ENCODE measurements at regions not wholly inside any gene's neighbourhood (a gene's known extent, or its start where the extent isn't known, plus 50 kb on each side); places are given as distances from the start of the nearest gene placed in this dataset.
A peak's percentile ranks its signal among the peaks of the same experiment; 100 is the strongest.

GRCh38 chr1:198809247-198809646 lies 170.4 kb downstream of the PTPRC start:
- H3K27ac Mint-ChIP-seq, result no peak overlapping the region
- no peak for DNase-seq
- peaks cover 5% of the 10 kb centered on the region in 2 donors for H3K36me3 Mint-ChIP-seq (ENCODE audit: insufficient read depth in 2 of 2)
- H3K9me3 Mint-ChIP-seq, result peaks cover 5 to 11% of the 10 kb centered on the region in 2 donors
- no peak overlapping the region for H3K4me3 Mint-ChIP-seq
- ATAC-seq (replicated peaks in 1 of 2), result no peak
- no peaks in the 10 kb centered on the region for H3K4me1 Mint-ChIP-seq (ENCODE audit: low read depth)
- H3K27me3 Mint-ChIP-seq (ENCODE audit: low read depth), result no peaks in the 10 kb centered on the region

GRCh38 chr1:198811449-198811848 lies 172.6 kb downstream of the PTPRC start:
- peaks cover 14 to 21% of the 10 kb centered on the region in 2 donors for H3K9me3 Mint-ChIP-seq
- H3K4me3 Mint-ChIP-seq, result no peak overlapping the region
- peaks cover 9 to 11% of the 10 kb centered on the region in 2 donors for H3K36me3 Mint-ChIP-seq (ENCODE audit: insufficient read depth in 2 of 2)
- H3K27ac Mint-ChIP-seq, result no peak overlapping the region
- no peaks in the 10 kb centered on the region for H3K4me1 Mint-ChIP-seq (ENCODE audit: low read depth)
- ATAC-seq (replicated peaks in 1 of 2) (no peak), DNase-seq (no peak)
- no peaks in the 10 kb centered on the region for H3K27me3 Mint-ChIP-seq (ENCODE audit: low read depth)

GRCh38 chr1:198823626-198824025 lies 184.8 kb downstream of the PTPRC start:
- Mint-ChIP-seq H3K9me3 (no peaks in the 10 kb centered on the region), H3K4me1 (ENCODE audit: low read depth) (no peaks in the 10 kb centered on the region), H3K4me3 (no peak overlapping the region), H3K36me3 (ENCODE audit: insufficient read depth in 2 of 2) (no peaks in the 10 kb centered on the region), H3K27me3 (ENCODE audit: low read depth) (no peaks in the 10 kb centered on the region), H3K27ac (no peak overlapping the region)
- ATAC-seq (replicated peaks in 1 of 2) (no peak), DNase-seq (no peak)

- Mint-ChIP-seq H3K36me3 (ENCODE audit: insufficient read depth in 2 of 2) (no peaks in the 10 kb centered on the region), H3K4me3 (no peak overlapping the region), H3K27ac (no peak overlapping the region), H3K27me3 (ENCODE audit: low read depth) (no peaks in the 10 kb centered on the region), H3K4me1 (ENCODE audit: low read depth) (peaks cover 5% of the 10 kb centered on the region), H3K9me3 (no peaks in the 10 kb centered on the region)
- ATAC-seq (replicated peaks in 1 of 2), result no peak
- no peak for DNase-seq
Measured at GRCh38 chr1:198825254-198825653, 186.4 kb downstream of the PTPRC start.

GRCh38 chr1:198829356-198829755 lies 190.5 kb downstream of the PTPRC start:
- Mint-ChIP-seq H3K4me3 (no peak overlapping the region), H3K27me3 (ENCODE audit: low read depth) (no peaks in the 10 kb centered on the region), H3K4me1 (ENCODE audit: low read depth) (peaks cover 13% of the 10 kb centered on the region), H3K9me3 (no peaks in the 10 kb centered on the region), H3K36me3 (ENCODE audit: insufficient read depth in 2 of 2) (no peaks in the 10 kb centered on the region), H3K27ac (no peak overlapping the region)
- ATAC-seq (replicated peaks in 1 of 2) (no peak), DNase-seq (no peak)

- DNase-seq, result peak in 1 of 2 donors; percentile 3
- no peak overlapping the region for H3K4me3 Mint-ChIP-seq
- no peaks in the 10 kb centered on the region for H3K27me3 Mint-ChIP-seq (ENCODE audit: low read depth)
- H3K27ac Mint-ChIP-seq, result peak overlapping the region; percentile 30
- peaks cover 13% of the 10 kb centered on the region for H3K4me1 Mint-ChIP-seq (ENCODE audit: low read depth)
- H3K9me3 Mint-ChIP-seq, result no peaks in the 10 kb centered on the region
- no peak for ATAC-seq (replicated peaks in 1 of 2)
- no peaks in the 10 kb centered on the region for H3K36me3 Mint-ChIP-seq (ENCODE audit: insufficient read depth in 2 of 2)
Measured at GRCh38 chr1:198829944-198830343, 191.1 kb downstream of the PTPRC start.

GRCh38 chr1:198830412-198830811 lies 191.6 kb downstream of the PTPRC start:
- ATAC-seq (replicated peaks in 1 of 2), result no peak

GRCh38 chr1:198833706-198834503 lies 195.1 kb downstream of the PTPRC start:
- Mint-ChIP-seq H3K36me3 (ENCODE audit: insufficient read depth in 2 of 2) (no peaks in the 10 kb centered on the region), H3K27me3 (ENCODE audit: low read depth) (no peaks in the 10 kb centered on the region), H3K27ac (no peak overlapping the region), H3K4me3 (no peak overlapping the region), H3K4me1 (ENCODE audit: low read depth) (peaks cover 13% of the 10 kb centered on the region), H3K9me3 (no peaks in the 10 kb centered on the region)
- no peak for DNase-seq
- ATAC-seq (replicated peaks in 1 of 2), result no peak

More at GRCh38 chr1:198830412-198830811, 191.6 kb downstream of the PTPRC start:
- Mint-ChIP-seq H3K27me3 (ENCODE audit: low read depth) (no peaks in the 10 kb centered on the region), H3K4me3 (no peak overlapping the region), H3K36me3 (ENCODE audit: insufficient read depth in 2 of 2) (no peaks in the 10 kb centered on the region), H3K27ac (peak overlapping the region; percentile 30), H3K4me1 (ENCODE audit: low read depth) (peaks cover 13% of the 10 kb centered on the region), H3K9me3 (no peaks in the 10 kb centered on the region)
- no peak for DNase-seq

GRCh38 chr1:198837278-198838021 lies 198.6 kb downstream of the PTPRC start:
- Mint-ChIP-seq H3K27ac (no peak overlapping the region), H3K4me3 (no peak overlapping the region), H3K36me3 (ENCODE audit: insufficient read depth in 2 of 2) (no peaks in the 10 kb centered on the region), H3K4me1 (ENCODE audit: low read depth) (no peaks in the 10 kb centered on the region), H3K9me3 (no peaks in the 10 kb centered on the region), H3K27me3 (ENCODE audit: low read depth) (no peaks in the 10 kb centered on the region)
- DNase-seq, result no peak
- ATAC-seq (replicated peaks in 1 of 2), result no peak

GRCh38 chr1:198838022-198838342 lies 199.1 kb downstream of the PTPRC start:
- DNase-seq (no peak), ATAC-seq (replicated peaks in 1 of 2) (no peak)
- H3K27me3 Mint-ChIP-seq (ENCODE audit: low read depth), result no peaks in the 10 kb centered on the region
- H3K36me3 Mint-ChIP-seq (ENCODE audit: insufficient read depth in 2 of 2), result no peaks in the 10 kb centered on the region
- H3K9me3 Mint-ChIP-seq, result no peaks in the 10 kb centered on the region
- no peak overlapping the region for H3K27ac Mint-ChIP-seq
- no peaks in the 10 kb centered on the region for H3K4me1 Mint-ChIP-seq (ENCODE audit: low read depth)
- H3K4me3 Mint-ChIP-seq, result no peak overlapping the region

- Mint-ChIP-seq H3K4me1 (ENCODE audit: low read depth) (no peaks in the 10 kb centered on the region), H3K27ac (no peak overlapping the region), H3K36me3 (ENCODE audit: insufficient read depth in 2 of 2) (peaks cover 0 to 2% of the 10 kb centered on the region in 2 donors), H3K9me3 (peaks cover 0 to 1% of the 10 kb centered on the region in 2 donors), H3K27me3 (ENCODE audit: low read depth) (no peaks in the 10 kb centered on the region), H3K4me3 (no peak overlapping the region)
- ATAC-seq (replicated peaks in 1 of 2) (no peak), DNase-seq (no peak)
Measured at GRCh38 chr1:198841477-198841876, 202.6 kb downstream of the PTPRC start.

GRCh38 chr1:198842686-198843085 lies 203.8 kb downstream of the PTPRC start:
- peaks cover 0 to 5% of the 10 kb centered on the region in 2 donors for H3K9me3 Mint-ChIP-seq

GRCh38 chr1:198845271-198845670 lies 206.4 kb downstream of the PTPRC start:
- ATAC-seq (replicated peaks in 1 of 2), result no peak
- Mint-ChIP-seq H3K36me3 (ENCODE audit: insufficient read depth in 2 of 2) (peaks cover 2% of the 10 kb centered on the region in 2 donors), H3K27me3 (ENCODE audit: low read depth) (no peaks in the 10 kb centered on the region), H3K4me1 (ENCODE audit: low read depth) (no peaks in the 10 kb centered on the region), H3K4me3 (no peak overlapping the region), H3K27ac (no peak overlapping the region), H3K9me3 (peaks cover 0 to 5% of the 10 kb centered on the region in 2 donors)
- DNase-seq, result no peak

More at GRCh38 chr1:198842686-198843085, 203.8 kb downstream of the PTPRC start:
- Mint-ChIP-seq H3K27ac (no peak overlapping the region), H3K4me1 (ENCODE audit: low read depth) (no peaks in the 10 kb centered on the region), H3K36me3 (ENCODE audit: insufficient read depth in 2 of 2) (peaks cover under 1 to 2% of the 10 kb centered on the region in 2 donors), H3K27me3 (ENCODE audit: low read depth) (no peaks in the 10 kb centered on the region), H3K4me3 (no peak overlapping the region)
- DNase-seq (no peak), ATAC-seq (replicated peaks in 1 of 2) (no peak)
